ENCODE measurements at regions not wholly inside any gene's neighbourhood (a gene's known extent, or its start where the extent isn't known, plus 50 kb on each side); places are given as distances from the start of the nearest gene placed in this dataset.
"Not testable (repeated sequence)": the region's sequence is repeated elsewhere in the genome, so short reads cannot be mapped to it uniquely, and the experiment has no call there.

DNA sequence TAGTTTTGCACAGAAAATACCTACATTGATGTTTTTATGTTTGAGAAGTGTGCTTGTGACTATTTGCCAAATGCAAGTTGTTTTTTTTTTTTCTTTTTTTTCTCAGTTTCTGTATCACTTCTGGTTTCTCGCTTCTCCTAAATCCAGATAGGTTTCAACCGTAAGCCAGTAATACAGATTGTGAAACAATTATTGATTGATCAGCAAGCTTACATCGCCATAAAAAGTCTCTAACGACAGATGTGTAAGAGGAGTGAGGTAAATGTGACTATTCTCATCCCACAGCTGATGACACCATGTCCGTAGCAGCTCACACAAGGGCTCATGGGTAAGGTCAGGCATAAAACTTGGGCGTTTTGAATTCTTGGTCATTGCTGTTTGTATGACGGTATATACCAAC lies 202.8 kb upstream of the AKR1E2 start:
- no peak for DNase-seq
- no peaks in the 10 kb centered on the region for H3K9me3 ChIP-seq (ENCODE audit: control insufficient read depth, low read length, poor library complexity, severe bottlenecking)
- Mint-ChIP-seq H3K27ac (no peak overlapping the region), H3K36me3 (ENCODE audit: low read depth) (peaks cover 2% of the 10 kb centered on the region), H3K27me3 (peaks cover 22% of the 10 kb centered on the region), H3K4me3 (no peak overlapping the region), H3K4me1 (no peaks in the 10 kb centered on the region)
- ATAC-seq = no peak

DNA sequence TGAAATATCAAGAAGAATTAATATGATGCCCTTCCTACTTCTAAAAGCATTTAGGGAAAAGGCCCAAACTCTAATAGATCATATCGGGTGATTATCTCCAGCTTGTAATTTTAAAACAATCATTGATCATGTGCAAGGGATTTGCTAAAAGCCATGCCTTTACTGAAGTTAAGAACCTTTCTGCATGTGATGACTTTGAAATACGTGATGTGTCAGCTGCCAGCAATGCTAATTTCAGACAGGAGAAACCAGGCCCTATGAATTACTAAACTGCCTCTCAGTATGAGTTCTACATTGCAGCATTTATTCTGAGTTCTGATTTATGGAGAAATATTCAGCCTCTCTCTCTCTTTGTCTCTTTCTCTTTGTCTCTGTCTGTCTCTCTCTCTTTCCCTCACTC lies 203.6 kb upstream of the AKR1E2 start:
- no peak for DNase-seq
- peaks cover 2% of the 10 kb centered on the region for H3K36me3 Mint-ChIP-seq (ENCODE audit: low read depth)
- ATAC-seq = no peak
- no peak overlapping the region for H3K4me3 Mint-ChIP-seq
- H3K27me3 Mint-ChIP-seq = peaks cover 22% of the 10 kb centered on the region
- H3K4me1 Mint-ChIP-seq = no peaks in the 10 kb centered on the region
- H3K9me3 ChIP-seq (ENCODE audit: control insufficient read depth, low read length, poor library complexity, severe bottlenecking) = no peaks in the 10 kb centered on the region
- H3K27ac Mint-ChIP-seq = no peak overlapping the region

- peaks cover 1% of the 10 kb centered on the region for H3K36me3 Mint-ChIP-seq (ENCODE audit: low read depth)
- peaks cover 22% of the 10 kb centered on the region for H3K27me3 Mint-ChIP-seq
- no peaks in the 10 kb centered on the region for H3K4me1 Mint-ChIP-seq
Measured at GRCh38 chr10:4617589-4617988, 208.4 kb upstream of the AKR1E2 start.

DNA sequence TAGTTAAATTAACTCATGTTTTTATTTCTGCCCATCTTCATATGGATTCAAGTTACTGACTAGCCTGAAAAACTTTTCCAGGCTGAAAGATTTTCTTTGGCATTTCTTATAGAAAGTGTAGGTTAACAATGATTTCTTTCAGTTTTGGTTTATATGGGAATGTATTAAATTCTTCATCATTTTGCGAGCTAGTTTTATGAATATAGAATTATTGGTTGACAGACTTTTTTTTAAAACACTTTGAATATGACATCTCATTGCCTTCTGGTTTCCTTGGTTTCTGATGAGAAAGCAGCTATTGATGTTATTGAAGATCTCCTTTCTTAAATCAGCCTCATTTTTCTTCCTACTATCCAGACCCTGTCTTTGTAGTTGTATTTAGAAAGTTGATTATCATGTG lies 211.0 kb upstream of the AKR1E2 start:
- Mint-ChIP-seq H3K27ac (no peak overlapping the region), H3K4me1 (no peaks in the 10 kb centered on the region), H3K36me3 (ENCODE audit: low read depth) (no peaks in the 10 kb centered on the region), H3K4me3 (no peak overlapping the region), H3K27me3 (peaks cover 16% of the 10 kb centered on the region)
- ATAC-seq (no peak), DNase-seq (no peak)
- H3K9me3 ChIP-seq (ENCODE audit: control insufficient read depth, low read length, poor library complexity, severe bottlenecking) = no peaks in the 10 kb centered on the region

More at GRCh38 chr10:4617589-4617988, 208.4 kb upstream of the AKR1E2 start:
- Mint-ChIP-seq H3K27ac (no peak overlapping the region), H3K4me3 (no peak overlapping the region)
- ATAC-seq (no peak), DNase-seq (no peak)
- H3K9me3 ChIP-seq (ENCODE audit: control insufficient read depth, low read length, poor library complexity, severe bottlenecking) = no peaks in the 10 kb centered on the region

DNA sequence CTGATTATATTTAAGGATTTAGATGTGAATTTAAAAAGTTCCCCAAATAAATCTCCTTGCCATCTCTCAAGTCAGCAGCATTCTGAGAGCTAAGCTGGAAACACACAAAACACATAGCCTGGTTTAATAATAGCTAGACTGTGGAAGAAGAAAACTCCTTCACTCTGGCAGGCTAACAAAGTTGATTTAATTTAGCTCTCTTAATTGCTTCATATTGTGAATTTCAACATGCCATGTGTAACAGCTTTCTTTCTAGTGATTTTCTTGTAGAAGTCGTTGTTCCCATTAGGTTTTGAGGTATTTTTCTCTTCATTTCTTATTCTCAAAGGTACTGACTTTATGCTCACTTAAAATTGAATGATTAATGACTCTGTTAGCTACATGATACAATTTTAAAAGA lies 216.8 kb upstream of the AKR1E2 start:
- Mint-ChIP-seq H3K36me3 (ENCODE audit: low read depth) (no peaks in the 10 kb centered on the region), H3K4me1 (no peaks in the 10 kb centered on the region), H3K4me3 (no peak overlapping the region), H3K27me3 (peaks cover 6% of the 10 kb centered on the region), H3K27ac (no peak overlapping the region)
- ATAC-seq (no peak), DNase-seq (no peak)
- H3K9me3 ChIP-seq (ENCODE audit: control insufficient read depth, low read length, poor library complexity, severe bottlenecking) = no peaks in the 10 kb centered on the region

- Mint-ChIP-seq H3K4me3 (no peak overlapping the region), H3K4me1 (no peaks in the 10 kb centered on the region), H3K27ac (no peak overlapping the region), H3K36me3 (ENCODE audit: low read depth) (no peaks in the 10 kb centered on the region), H3K27me3 (peaks cover 6% of the 10 kb centered on the region)
- DNase-seq = no peak
- ATAC-seq = no peak
- H3K9me3 ChIP-seq (ENCODE audit: control insufficient read depth, low read length, poor library complexity, severe bottlenecking) = no peaks in the 10 kb centered on the region
Measured at GRCh38 chr10:4607681-4608080, 218.3 kb upstream of the AKR1E2 start.

- Mint-ChIP-seq H3K36me3 (ENCODE audit: low read depth) (no peaks in the 10 kb centered on the region), H3K27ac (no peak overlapping the region), H3K4me1 (no peaks in the 10 kb centered on the region), H3K27me3 (peaks cover 6% of the 10 kb centered on the region), H3K4me3 (no peak overlapping the region)
- DNase-seq (no peak), ATAC-seq (no peak)
- no peaks in the 10 kb centered on the region for H3K9me3 ChIP-seq (ENCODE audit: control insufficient read depth, low read length, poor library complexity, severe bottlenecking)
Measured at GRCh38 chr10:4606856-4607636, 219.0 kb upstream of the AKR1E2 start.

- Mint-ChIP-seq H3K27ac (no peak overlapping the region), H3K27me3 (peaks cover 6% of the 10 kb centered on the region), H3K4me1 (no peaks in the 10 kb centered on the region), H3K36me3 (ENCODE audit: low read depth) (no peaks in the 10 kb centered on the region), H3K4me3 (no peak overlapping the region)
- DNase-seq = no peak
- ATAC-seq = no peak
- no peaks in the 10 kb centered on the region for H3K9me3 ChIP-seq (ENCODE audit: control insufficient read depth, low read length, poor library complexity, severe bottlenecking)
Measured at GRCh38 chr10:4602764-4603491, 223.1 kb upstream of the AKR1E2 start.

GRCh38 chr10:4599471-4599870 lies 226.5 kb upstream of the AKR1E2 start:
- Mint-ChIP-seq H3K36me3 (ENCODE audit: low read depth) (no peaks in the 10 kb centered on the region), H3K4me1 (no peaks in the 10 kb centered on the region), H3K4me3 (no peak overlapping the region), H3K27me3 (peaks cover 6% of the 10 kb centered on the region), H3K27ac (no peak overlapping the region)
- no peak for ATAC-seq
- no peak for DNase-seq
- H3K9me3 ChIP-seq (ENCODE audit: control insufficient read depth, low read length, poor library complexity, severe bottlenecking) = no peaks in the 10 kb centered on the region

- ATAC-seq; H3K9me3 ChIP-seq (ENCODE audit: control insufficient read depth, low read length, poor library complexity, severe bottlenecking); H3K36me3 Mint-ChIP-seq (ENCODE audit: low read depth); H3K4me1 Mint-ChIP-seq; DNase-seq; H3K27me3 Mint-ChIP-seq; H3K27ac Mint-ChIP-seq; H3K4me3 Mint-ChIP-seq: not testable (repeated sequence)
Measured at GRCh38 chr10:4597898-4598297, 228.1 kb upstream of the AKR1E2 start.

DNA sequence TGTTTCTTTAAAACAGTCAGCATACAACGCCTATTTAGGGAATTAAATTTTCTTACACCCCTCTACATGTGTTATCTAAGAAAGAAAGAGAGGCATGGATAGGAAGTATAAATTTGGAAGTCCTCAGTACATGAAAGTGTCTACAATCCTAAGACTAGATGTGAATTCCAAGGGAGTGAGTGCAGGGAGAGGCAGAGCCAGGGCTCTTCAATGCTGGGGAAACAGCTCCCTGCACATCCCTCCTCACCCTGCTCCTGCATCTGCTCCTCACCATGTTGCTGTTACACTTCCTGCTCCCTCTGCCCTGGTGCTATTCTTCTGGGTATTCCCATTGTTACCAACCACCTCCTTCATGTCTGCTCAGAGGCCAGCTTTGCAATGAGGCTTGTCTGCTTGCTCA lies 229.1 kb upstream of the AKR1E2 start:
- DNase-seq = no peak
- ATAC-seq = no peak
- no peak overlapping the region for H3K27ac Mint-ChIP-seq
- H3K4me3 Mint-ChIP-seq = no peak overlapping the region
- no peaks in the 10 kb centered on the region for H3K36me3 Mint-ChIP-seq (ENCODE audit: low read depth)
- no peaks in the 10 kb centered on the region for H3K4me1 Mint-ChIP-seq
- H3K27me3 Mint-ChIP-seq = peaks cover 6% of the 10 kb centered on the region
- H3K9me3 ChIP-seq (ENCODE audit: control insufficient read depth, low read length, poor library complexity, severe bottlenecking) = no peaks in the 10 kb centered on the region

DNA sequence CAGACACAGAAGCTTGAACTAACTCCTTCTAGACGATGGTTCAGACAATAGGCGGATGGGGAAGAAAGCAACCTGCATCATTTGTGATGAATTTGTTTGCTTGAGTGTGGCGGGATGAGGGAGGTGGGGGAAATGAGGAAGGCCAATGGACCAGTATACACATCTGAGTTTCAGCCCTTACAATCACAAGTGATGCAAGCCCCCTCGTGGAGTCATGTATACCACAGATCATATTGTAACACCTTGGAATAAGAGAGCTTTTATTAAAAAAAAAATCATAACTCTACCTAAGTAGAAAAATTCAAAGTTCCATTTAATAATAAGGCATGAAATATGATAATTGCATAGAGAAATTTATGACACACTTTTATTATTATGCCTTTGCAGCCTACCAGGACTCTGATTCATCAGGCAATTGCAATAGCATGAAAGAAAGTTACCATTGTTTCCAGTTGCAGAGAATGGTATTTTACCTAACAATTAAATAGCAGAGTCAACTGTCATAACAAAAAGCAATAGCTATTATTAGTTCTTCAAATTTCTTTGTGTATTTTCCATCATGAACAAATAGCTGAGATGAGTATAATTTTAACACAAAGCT lies 230.2 kb upstream of the AKR1E2 start:
- Mint-ChIP-seq H3K36me3 (ENCODE audit: low read depth) (no peaks in the 10 kb centered on the region), H3K27ac (no peak overlapping the region), H3K27me3 (peaks cover 6% of the 10 kb centered on the region), H3K4me1 (no peaks in the 10 kb centered on the region), H3K4me3 (no peak overlapping the region)
- no peak for ATAC-seq
- DNase-seq = no peak
- H3K9me3 ChIP-seq (ENCODE audit: control insufficient read depth, low read length, poor library complexity, severe bottlenecking) = no peaks in the 10 kb centered on the region

DNA sequence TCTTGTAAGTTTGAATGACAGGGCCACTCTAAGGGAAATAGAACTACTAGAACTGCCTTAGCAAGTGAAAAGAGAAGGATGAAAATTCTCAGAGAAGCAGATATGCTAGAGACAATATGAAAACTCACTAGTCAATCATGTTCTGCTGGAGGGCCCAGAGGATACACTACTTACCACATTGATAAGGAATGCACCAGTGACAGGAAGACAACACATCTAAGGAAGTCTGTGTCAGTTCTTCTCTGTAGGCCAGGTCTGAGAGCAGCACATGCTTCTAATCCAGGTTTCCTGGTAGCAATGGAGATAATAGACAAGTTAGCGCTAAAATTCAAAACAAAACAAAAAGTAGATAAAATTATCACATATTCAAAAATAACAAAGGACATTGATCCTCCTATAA lies 235.2 kb upstream of the AKR1E2 start:
- Mint-ChIP-seq H3K27ac (peak overlapping the region; percentile 56), H3K27me3 (no peaks in the 10 kb centered on the region), H3K4me3 (no peak overlapping the region), H3K4me1 (no peaks in the 10 kb centered on the region), H3K36me3 (ENCODE audit: low read depth) (no peaks in the 10 kb centered on the region)
- H3K9me3 ChIP-seq (ENCODE audit: control insufficient read depth, low read length, poor library complexity, severe bottlenecking) = no peaks in the 10 kb centered on the region
- ATAC-seq = no peak
- DNase-seq = no peak
